Colonic mucosa (tissue), 4 donors: ENCODE measurements at regions not wholly inside any gene's neighbourhood (a gene's known extent, or its start where the extent isn't known, plus 50 kb on each side); places are given as distances from the start of the nearest gene placed in this dataset.
"Not testable (repeated sequence)": the region's sequence is repeated elsewhere in the genome, so short reads cannot be mapped to it uniquely, and the experiment has no call there.

Source experiments
- DNase-seq: peaks from one replicate; pipeline ENCODE4 v3.0.0-alpha.2; 2020
- H3K27ac ChIP-seq: fragments of 200-600 bp; one replicate; pipeline ENCODE4 v1.8.0; 2021
- H3K27me3 ChIP-seq: fragments of 200-600 bp; one replicate; pipeline ENCODE4 v1.8.0; 2021
- H3K36me3 ChIP-seq: fragments of 200-600 bp; one replicate; pipeline ENCODE4 v1.8.0; 2021
- H3K4me1 ChIP-seq: fragments of 200-600 bp; one replicate; pipeline ENCODE4 v1.8.0; 2021; ENCODE audit warnings: mild to moderate bottlenecking
- H3K4me3 ChIP-seq: fragments of 200-600 bp; one replicate; pipeline ENCODE4 v1.8.0; 2021
- H3K9ac ChIP-seq, 2 donors: one replicate each; pipeline ENCODE4 v1.7.0; 2013; ENCODE audit warnings: control low read depth in 2 of 2, low read depth in 2 of 2, low read length in 2 of 2
- H3K9me3 ChIP-seq: fragments of 200-600 bp; one replicate; pipeline ENCODE4 v1.8.0; 2021
- intact Hi-C: fragments of 100-400 bp; cut with DNase I; formaldehyde crosslinking; loops from one replicate; pipeline ENCODE4 v1.14.1; 2022
- TF ChIP-seq, protein P1 (sequence below): fragments of 200-600 bp; IDR thresholded peaks from one replicate; pipeline ENCODE4 v1.8.0; 2022; ENCODE audit warnings: antibody characterized with exemption, mild to moderate bottlenecking
- donor health status: healthy.
- donor health status: DM: no; HTN: no; CAD: no.
- donor health status: DM: no; HTN: no; CAD: no.

DNA sequence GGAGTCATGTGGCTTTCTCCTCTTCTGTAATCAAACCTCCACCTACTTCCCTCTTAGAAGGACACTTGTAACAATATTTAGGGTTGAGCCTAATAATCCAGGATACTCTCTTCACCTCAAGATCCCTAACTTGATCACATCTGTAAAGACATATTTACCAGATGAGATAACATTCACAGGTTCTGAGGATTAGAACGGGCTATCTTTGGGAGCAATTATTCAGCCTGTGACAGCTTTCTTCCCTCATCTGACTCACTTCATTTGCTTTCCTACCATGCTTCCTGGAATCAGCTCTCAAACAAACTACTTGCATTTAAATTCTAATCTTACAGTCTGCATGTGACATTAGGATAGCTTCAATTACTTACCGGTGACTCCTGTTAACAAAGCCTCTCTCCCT is 133.5 kb upstream of the NDST3 start:
- no peaks in the 10 kb centered on the region for H3K9me3 ChIP-seq
- no peaks in the 10 kb centered on the region for H3K27me3 ChIP-seq
- TF ChIP-seq, protein P1, sequence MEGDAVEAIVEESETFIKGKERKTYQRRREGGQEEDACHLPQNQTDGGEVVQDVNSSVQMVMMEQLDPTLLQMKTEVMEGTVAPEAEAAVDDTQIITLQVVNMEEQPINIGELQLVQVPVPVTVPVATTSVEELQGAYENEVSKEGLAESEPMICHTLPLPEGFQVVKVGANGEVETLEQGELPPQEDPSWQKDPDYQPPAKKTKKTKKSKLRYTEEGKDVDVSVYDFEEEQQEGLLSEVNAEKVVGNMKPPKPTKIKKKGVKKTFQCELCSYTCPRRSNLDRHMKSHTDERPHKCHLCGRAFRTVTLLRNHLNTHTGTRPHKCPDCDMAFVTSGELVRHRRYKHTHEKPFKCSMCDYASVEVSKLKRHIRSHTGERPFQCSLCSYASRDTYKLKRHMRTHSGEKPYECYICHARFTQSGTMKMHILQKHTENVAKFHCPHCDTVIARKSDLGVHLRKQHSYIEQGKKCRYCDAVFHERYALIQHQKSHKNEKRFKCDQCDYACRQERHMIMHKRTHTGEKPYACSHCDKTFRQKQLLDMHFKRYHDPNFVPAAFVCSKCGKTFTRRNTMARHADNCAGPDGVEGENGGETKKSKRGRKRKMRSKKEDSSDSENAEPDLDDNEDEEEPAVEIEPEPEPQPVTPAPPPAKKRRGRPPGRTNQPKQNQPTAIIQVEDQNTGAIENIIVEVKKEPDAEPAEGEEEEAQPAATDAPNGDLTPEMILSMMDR = no peak
- intact Hi-C loops = no loop called here
- H3K4me3 ChIP-seq = no peak overlapping the region
- no peaks in the 10 kb centered on the region for H3K4me1 ChIP-seq
- DNase-seq = no peak
- no peak overlapping the region for H3K9ac ChIP-seq
- H3K36me3 ChIP-seq = no peaks in the 10 kb centered on the region
- no peak overlapping the region for H3K27ac ChIP-seq

DNA sequence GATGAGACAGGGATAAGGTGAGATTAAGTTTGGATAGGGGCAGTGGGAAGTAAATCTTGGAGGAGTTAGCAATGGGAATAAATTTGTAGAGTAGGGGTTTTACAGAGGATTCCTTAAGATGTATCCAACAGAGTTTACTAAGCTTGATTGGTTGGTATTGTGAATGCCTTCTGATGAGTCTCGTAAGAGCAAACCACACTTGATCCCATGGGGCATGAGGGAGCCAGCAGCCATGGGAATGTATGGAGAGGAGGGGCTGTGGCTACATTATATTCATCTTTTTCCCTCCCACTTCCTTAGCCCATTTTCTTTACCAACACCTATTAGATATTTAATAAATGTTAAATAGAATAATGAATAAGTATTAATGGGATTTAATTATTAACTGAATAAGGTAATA is 126.6 kb upstream of the NDST3 start:
- intact Hi-C loops = no loop called here
- Histone ChIP-seq H3K27ac (no peak overlapping the region), H3K36me3 (no peaks in the 10 kb centered on the region), H3K9ac (no peak overlapping the region), H3K4me3 (no peak overlapping the region), H3K9me3 (no peaks in the 10 kb centered on the region), H3K27me3 (no peaks in the 10 kb centered on the region), H3K4me1 (no peaks in the 10 kb centered on the region)
- DNase-seq = no peak
- TF ChIP-seq, protein P1 = no peak

DNA sequence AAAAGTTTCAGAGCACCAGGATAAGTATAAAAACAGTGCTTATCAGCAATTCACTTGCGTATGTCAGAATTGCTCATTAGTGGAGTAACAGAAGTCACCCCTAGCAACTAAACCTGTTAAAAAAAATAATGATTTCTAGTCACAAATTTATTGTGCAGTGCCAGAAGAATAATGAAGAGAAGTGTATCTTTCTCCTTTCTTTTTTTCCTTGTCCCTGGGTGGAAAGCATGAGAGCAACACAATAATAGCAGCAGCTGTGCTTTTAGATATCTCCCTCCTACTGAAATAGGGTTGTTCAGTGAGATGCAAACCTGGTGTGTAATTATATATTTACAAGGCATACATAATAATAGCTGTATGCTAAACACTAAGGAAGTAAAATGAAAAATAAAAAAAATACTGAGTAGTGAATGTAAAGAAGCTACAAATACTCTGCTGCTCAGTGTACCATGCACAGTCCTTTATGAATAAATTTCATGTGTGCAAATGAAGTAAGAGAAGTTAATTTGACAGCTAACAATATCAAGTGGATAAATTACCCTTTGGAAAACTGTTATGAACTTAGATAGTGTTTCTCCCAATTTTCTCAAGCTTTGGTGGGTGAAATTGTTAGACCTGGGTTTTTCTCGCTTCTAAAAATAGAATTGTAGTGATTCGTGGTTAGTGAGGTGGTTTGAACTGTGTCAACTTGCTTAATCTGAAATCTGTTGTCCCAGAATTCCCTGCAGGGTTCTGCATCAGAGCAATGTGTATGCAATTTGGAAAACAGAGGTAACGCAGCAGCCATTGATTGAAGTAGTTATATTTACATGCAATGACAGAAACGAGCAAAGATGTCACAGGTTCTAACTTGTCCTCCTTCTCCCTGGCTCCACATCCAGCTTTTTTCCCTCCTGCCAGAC is 125.7 kb upstream of the NDST3 start:
- no peak for DNase-seq
- no peaks in the 10 kb centered on the region for H3K27me3 ChIP-seq
- H3K4me1 ChIP-seq = no peaks in the 10 kb centered on the region
- TF ChIP-seq, protein P1 = no peak
- no peak overlapping the region for H3K4me3 ChIP-seq
- H3K9ac ChIP-seq = no peak overlapping the region
- H3K27ac ChIP-seq = no peak overlapping the region
- intact Hi-C loops = no loop called here
- H3K36me3 ChIP-seq = no peaks in the 10 kb centered on the region
- H3K9me3 ChIP-seq = no peaks in the 10 kb centered on the region

GRCh38 chr4:117916728-117917127 is 117.6 kb upstream of the NDST3 start:
- Histone ChIP-seq H3K36me3 (no peaks in the 10 kb centered on the region), H3K27me3 (no peaks in the 10 kb centered on the region), H3K9ac (no peak overlapping the region), H3K4me1 (no peaks in the 10 kb centered on the region), H3K4me3 (no peak overlapping the region), H3K27ac (no peak overlapping the region), H3K9me3 (no peaks in the 10 kb centered on the region)
- no peak for DNase-seq
- intact Hi-C loops = no loop called here
- TF ChIP-seq, protein P1 = no peak

- H3K27me3 ChIP-seq, H3K9ac ChIP-seq, DNase-seq, H3K4me1 ChIP-seq, H3K36me3 ChIP-seq, H3K27ac ChIP-seq, intact Hi-C loops, H3K4me3 ChIP-seq, H3K9me3 ChIP-seq: not testable (repeated sequence)
These were observed 112.0 kb upstream of the NDST3 start for GRCh38 chr4:117922311-117922710.

DNA sequence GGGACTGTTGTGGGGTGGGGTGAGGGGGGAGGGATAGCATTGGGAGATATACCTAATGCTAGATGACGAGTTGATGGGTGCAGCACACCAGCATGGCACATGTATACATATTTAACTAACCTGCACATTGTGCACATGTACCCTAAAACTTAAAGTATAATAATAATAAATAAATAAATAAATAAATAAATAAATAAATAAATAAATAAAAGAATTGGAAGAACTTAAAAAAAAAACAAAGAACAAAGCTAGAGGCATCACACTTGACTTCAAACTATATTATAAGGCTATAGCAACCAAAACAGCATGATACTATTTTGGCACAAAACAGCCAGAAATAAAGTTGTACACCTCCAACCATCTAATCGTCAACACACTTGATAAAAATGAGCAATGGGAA is 106.5 kb upstream of the NDST3 start:
- H3K27ac ChIP-seq, H3K9me3 ChIP-seq, H3K36me3 ChIP-seq, H3K9ac ChIP-seq, H3K4me3 ChIP-seq, intact Hi-C loops, H3K4me1 ChIP-seq, DNase-seq, H3K27me3 ChIP-seq: not testable (repeated sequence)
